Glomerular endothelial cell (primary cell): ENCODE measurements at regions not wholly inside any gene's neighbourhood (a gene's known extent, or its start where the extent isn't known, plus 50 kb on each side); places are given as distances from the start of the nearest gene placed in this dataset.

Experiments used
- DNase-seq: peaks from one replicate; pipeline ENCODE4 v3.0.0-alpha.2; 2011; ENCODE audit warnings: low read depth, low spot score; ENCODE audit errors: extremely low read depth

- no peak for DNase-seq
Measured at GRCh38 chr7:136551618-136552017, 316.8 kb upstream of the CHRM2 start.

- DNase-seq, result no peak
Measured at GRCh38 chr7:136549756-136550155, 318.7 kb upstream of the CHRM2 start.

- no peak for DNase-seq
Measured at GRCh38 chr7:136533732-136534131, 334.7 kb upstream of the CHRM2 start.

- no peak for DNase-seq
Measured at GRCh38 chr7:136530831-136531230, 337.6 kb upstream of the CHRM2 start.

GRCh38 chr7:136528329-136528728 is 340.1 kb upstream of the CHRM2 start:
- no peak for DNase-seq

- DNase-seq, result no peak
Measured at GRCh38 chr7:136527554-136527953, 340.9 kb upstream of the CHRM2 start.

GRCh38 chr7:136526408-136527105 is 341.9 kb upstream of the CHRM2 start:
- DNase-seq, result no peak

- no peak for DNase-seq
Measured at GRCh38 chr7:136523571-136523970, 344.9 kb upstream of the CHRM2 start.

GRCh38 chr7:136517971-136518370 is 350.5 kb upstream of the CHRM2 start:
- DNase-seq, result no peak

- no peak for DNase-seq
Measured at GRCh38 chr7:136514776-136515175, 353.7 kb upstream of the CHRM2 start.

GRCh38 chr7:136513744-136514143 is 354.7 kb upstream of the CHRM2 start:
- no peak for DNase-seq

- no peak for DNase-seq
Measured at GRCh38 chr7:136509466-136509865, 359.0 kb upstream of the CHRM2 start.

- no peak for DNase-seq
Measured at GRCh38 chr7:136502162-136502561, 366.3 kb upstream of the CHRM2 start.

GRCh38 chr7:136501151-136501550 is 367.3 kb upstream of the CHRM2 start:
- no peak for DNase-seq

GRCh38 chr7:136496551-136496950 is 371.9 kb upstream of the CHRM2 start:
- DNase-seq, result no peak

- no peak for DNase-seq
Measured at GRCh38 chr7:136495081-136495480, 373.4 kb upstream of the CHRM2 start.

GRCh38 chr7:136492366-136492765 is 376.1 kb upstream of the CHRM2 start:
- DNase-seq, result no peak

- no peak for DNase-seq
Measured at GRCh38 chr7:136489808-136490207, 378.6 kb upstream of the CHRM2 start.

GRCh38 chr7:136480901-136481300 is 387.6 kb upstream of the CHRM2 start:
- no peak for DNase-seq

- no peak for DNase-seq
Measured at GRCh38 chr7:136479922-136480321, 388.5 kb upstream of the CHRM2 start.

GRCh38 chr7:136470179-136470578 is 398.3 kb upstream of the CHRM2 start:
- no peak for DNase-seq

GRCh38 chr7:136452949-136453348 is 415.5 kb upstream of the CHRM2 start:
- DNase-seq, result no peak

- no peak for DNase-seq
Measured at GRCh38 chr7:136446751-136447150, 421.7 kb upstream of the CHRM2 start.
